ENCODE measurements at regions not wholly inside any gene's neighbourhood (a gene's known extent, or its start where the extent isn't known, plus 50 kb on each side); places are given as distances from the start of the nearest gene placed in this dataset.

- ATAC-seq (no peak), DNase-seq (ENCODE audit: low spot score) (peak; percentile 22)
- H3K27ac Mint-ChIP-seq: no peak overlapping the region; the same call in 1 of the 2 replicates
- H2AFZ ChIP-seq: peak overlapping the region; percentile 39; the same call in 1 of the 2 replicates
- no peaks in the 10 kb centered on the region for H3F3A ChIP-seq (replicated peaks; ENCODE audit: low read depth)
- no peak overlapping the region for H3K4me3 ChIP-seq
- H3K79me2 ChIP-seq (replicated peaks; ENCODE audit: insufficient read depth): no peaks in the 10 kb centered on the region
- H3K27ac ChIP-seq (ENCODE audit: low read depth): no peak overlapping the region
- H3K9me3 Mint-ChIP-seq: no peaks in the 10 kb centered on the region
- TF ChIP-seq ZNF462 (CRISPR knock-in tag; IDR thresholded peaks at IDR 0.05): no peak
- no peak for TF ChIP-seq CREB1 (CRISPR knock-in tag; IDR thresholded peaks at IDR 0.05; ENCODE audit: low read depth)
- TF ChIP-seq JUNB (IDR thresholded peaks at IDR 0.05; ENCODE audit: unreplicated experiment): no peak
- no peak for TF ChIP-seq ZNF114 (CRISPR knock-in tag; IDR thresholded peaks at IDR 0.05)
- no peak for TF ChIP-seq CTCF (conservative IDR thresholded peaks at IDR 0.05; ENCODE audit: low read depth in 2 of 2)
- no peak for TF ChIP-seq POLR2AphosphoS5 (IDR thresholded peaks at IDR 0.05; ENCODE audit: low read depth)
- no peak for TF ChIP-seq ZNF331 (CRISPR knock-in tag; IDR thresholded peaks at IDR 0.05; ENCODE audit: low read depth)
- no peak for TF ChIP-seq REST (IDR thresholded peaks at IDR 0.05; ENCODE audit: unreplicated experiment)
- no peak for TF ChIP-seq EZH2 (IDR thresholded peaks at IDR 0.05; ENCODE audit: low read depth, unreplicated experiment)
- TF ChIP-seq EZH2phosphoT487 (IDR thresholded peaks at IDR 0.05; ENCODE audit: unreplicated experiment): no peak
- TF ChIP-seq STAT1 (IDR thresholded peaks at IDR 0.05; ENCODE audit: unreplicated experiment): no peak
- no peaks in the 10 kb centered on the region for H4K20me1 ChIP-seq (replicated peaks; ENCODE audit: insufficient read depth)
- no peaks in the 10 kb centered on the region for H3K36me3 ChIP-seq (ENCODE audit: insufficient read depth)
- 0 out of 2 replicates have a peak overlapping the region, but pooled peaks have one; percentile 23 for H3K4me2 ChIP-seq
- H3K36me3 Mint-ChIP-seq (ENCODE audit: low read depth): no peaks in the 10 kb centered on the region
- no peak overlapping the region for H3K4me3 Mint-ChIP-seq
- no peaks in the 10 kb centered on the region; the same call in 1 of the 3 replicates for H3K4me1 Mint-ChIP-seq
- 0 out of 2 replicates have a peak, but pooled peaks cover 10% of the 10 kb centered on the region for H3K4me1 ChIP-seq (ENCODE audit: insufficient read depth)
- 0 out of 2 replicates have a peak, but pooled peaks cover 3% of the 10 kb centered on the region for H3K9me2 ChIP-seq (ENCODE audit: insufficient read depth)
- no peaks in the 10 kb centered on the region for H3K27me3 Mint-ChIP-seq (ENCODE audit: insufficient read depth, low read depth, poor library complexity)
- H3K27me3 ChIP-seq (ENCODE audit: insufficient read depth): no peaks in the 10 kb centered on the region
Measured at GRCh38 chr5:51273021-51273420, 110.2 kb upstream of the ISL1 start.

Data from GM23338 (cell line).